Inflammatory macrophage treated with lipopolysaccharide for 1 hour (primary cell): ENCODE measurements at regions not wholly inside any gene's neighbourhood (a gene's known extent, or its start where the extent isn't known, plus 50 kb on each side); places are given as distances from the start of the nearest gene placed in this dataset.

ENCODE experiments used
- DNase-seq, 2 donors: peaks; one replicate each; pipeline ENCODE4 v3.0.0-alpha.2; 2020 to 2022

- DNase-seq: no peak
Observed at GRCh38 chr9:11968631-11969030, 724.6 kb upstream of the TYRP1 start.

- no peak for DNase-seq
Observed at GRCh38 chr9:11973011-11973410, 720.2 kb upstream of the TYRP1 start.

- no peak for DNase-seq
Observed at GRCh38 chr9:11973511-11973910, 719.7 kb upstream of the TYRP1 start.

GRCh38 chr9:11992866-11993265 lies 700.3 kb upstream of the TYRP1 start:
- DNase-seq: no peak

- DNase-seq: no peak
Observed at GRCh38 chr9:12014488-12014887, 678.7 kb upstream of the TYRP1 start.

- no peak for DNase-seq
Observed at GRCh38 chr9:12054235-12054634, 639.0 kb upstream of the TYRP1 start.

GRCh38 chr9:12056874-12057273 lies 636.3 kb upstream of the TYRP1 start:
- DNase-seq: no peak

- DNase-seq: no peak
Observed at GRCh38 chr9:12060067-12060466, 633.1 kb upstream of the TYRP1 start.

- DNase-seq: no peak
Observed at GRCh38 chr9:12060811-12061210, 632.4 kb upstream of the TYRP1 start.

- DNase-seq: no peak
Observed at GRCh38 chr9:12065050-12065449, 628.1 kb upstream of the TYRP1 start.

GRCh38 chr9:12065686-12066085 lies 627.5 kb upstream of the TYRP1 start:
- DNase-seq: no peak

- no peak for DNase-seq
Observed at GRCh38 chr9:12066455-12067035, 626.6 kb upstream of the TYRP1 start.

GRCh38 chr9:12069366-12069765 lies 623.8 kb upstream of the TYRP1 start:
- DNase-seq: no peak

- no peak for DNase-seq
Observed at GRCh38 chr9:12085399-12085798, 607.8 kb upstream of the TYRP1 start.

- no peak for DNase-seq
Observed at GRCh38 chr9:12091865-12092527, 601.2 kb upstream of the TYRP1 start.

- no peak for DNase-seq
Observed at GRCh38 chr9:12094046-12094445, 599.1 kb upstream of the TYRP1 start.

- no peak for DNase-seq
Observed at GRCh38 chr9:12095931-12096330, 597.3 kb upstream of the TYRP1 start.

GRCh38 chr9:12133416-12133815 lies 559.8 kb upstream of the TYRP1 start:
- DNase-seq: no peak

- no peak for DNase-seq
Observed at GRCh38 chr9:12141422-12141821, 551.8 kb upstream of the TYRP1 start.

GRCh38 chr9:12155401-12156134 lies 537.6 kb upstream of the TYRP1 start:
- no peak for DNase-seq

GRCh38 chr9:12162181-12162815 lies 530.9 kb upstream of the TYRP1 start:
- no peak for DNase-seq

GRCh38 chr9:12163723-12164458 lies 529.3 kb upstream of the TYRP1 start:
- no peak for DNase-seq

GRCh38 chr9:12166518-12166917 lies 526.7 kb upstream of the TYRP1 start:
- peak; percentile 17 to 19 for DNase-seq
